ENCODE measurements at regions not wholly inside any gene's neighbourhood (a gene's known extent, or its start where the extent isn't known, plus 50 kb on each side); places are given as distances from the start of the nearest gene placed in this dataset.

DNA sequence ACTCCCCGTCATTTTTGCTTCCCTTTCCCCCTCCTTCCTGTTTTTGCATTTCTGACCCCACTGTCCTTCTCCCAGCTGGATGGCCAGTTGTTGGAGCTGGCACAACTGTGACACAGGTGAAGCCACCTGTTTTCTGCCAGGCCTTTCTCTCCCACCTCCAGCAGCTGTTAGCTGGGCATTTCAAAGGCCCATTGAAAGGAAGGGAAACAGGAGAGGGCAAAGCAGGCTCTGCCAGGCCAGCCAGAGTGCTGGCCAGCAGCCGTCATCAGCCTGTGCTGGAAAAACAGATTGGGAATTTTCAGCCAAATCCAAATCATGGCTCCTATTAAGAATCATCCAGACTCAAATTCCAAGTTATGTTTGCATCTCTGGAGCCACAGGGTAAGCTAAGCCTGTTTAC is 155.2 kb upstream of the C2CD4B start:
- no peak for TF ChIP-seq CTCF (IDR thresholded peaks at IDR 0.05)
- no peak for TF ChIP-seq EZH2 (IDR thresholded peaks at IDR 0.05; ENCODE audit: borderline replicate concordance, insufficient read depth, low read depth, low read length, poor library complexity, severe bottlenecking)

Data from B cell (primary cell).